ENCODE measurements at regions not wholly inside any gene's neighbourhood (a gene's known extent, or its start where the extent isn't known, plus 50 kb on each side); places are given as distances from the start of the nearest gene placed in this dataset.

DNA sequence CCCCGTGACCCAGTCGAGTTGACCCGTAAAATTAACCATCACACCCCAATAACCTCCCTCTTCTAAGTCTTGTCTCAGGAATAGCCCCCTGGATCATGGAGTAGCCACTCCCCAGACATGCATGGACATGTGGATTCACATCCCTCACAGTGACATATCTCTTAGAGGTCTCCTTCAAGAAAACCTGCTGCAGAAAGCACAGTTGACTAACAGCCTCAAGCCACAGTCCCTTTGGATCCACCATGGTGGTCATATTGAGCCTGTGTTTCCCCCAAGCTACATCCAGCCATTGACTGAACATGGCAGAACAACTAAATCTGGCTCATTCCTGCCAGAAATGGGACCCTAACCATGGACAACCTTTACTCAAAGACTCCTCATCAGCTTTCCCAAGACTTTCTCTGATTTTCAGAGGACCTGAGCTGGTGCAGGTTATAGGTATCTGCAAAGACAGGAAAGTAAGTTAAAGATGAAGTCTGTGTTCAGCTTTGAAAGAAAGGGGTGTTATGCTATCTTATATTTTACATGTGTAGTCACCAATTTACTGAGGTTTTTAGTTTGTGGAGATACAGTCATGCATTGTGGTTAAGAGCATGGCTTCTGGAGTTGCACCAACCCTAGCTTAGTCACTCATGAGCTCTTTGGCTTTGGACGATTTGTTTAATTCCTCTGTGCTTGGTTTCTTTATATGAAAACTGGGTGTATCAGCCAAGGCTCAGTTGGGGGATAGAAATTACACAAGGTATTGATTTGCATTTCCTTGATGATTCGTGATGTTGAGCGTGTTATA is 219.1 kb downstream of the MYLK4 start:
- Histone ChIP-seq H3K27me3 (ENCODE audit: insufficient read depth, low read length) (no peaks in the 10 kb centered on the region), H3K4me2 (ENCODE audit: low read length) (no peak overlapping the region), H3K27ac (ENCODE audit: low read depth, low read length) (no peak overlapping the region), H3K79me2 (ENCODE audit: insufficient read depth, low read length) (no peaks in the 10 kb centered on the region), H2AFZ (ENCODE audit: low read depth, low read length, poor library complexity, severe bottlenecking) (no peak overlapping the region), H3K9me3 (ENCODE audit: control insufficient read depth in 1 of 2, insufficient read depth in 1 of 2, low read depth in 1 of 2, low read length in 2 of 2) (no peaks in the 10 kb centered on the region), H3K9ac (ENCODE audit: low read length) (no peak overlapping the region), H4K20me1 (ENCODE audit: insufficient read depth) (no peaks in the 10 kb centered on the region), H3K4me3 (replicated peaks in 1 of 2; ENCODE audit: low read depth in 1 of 2, low read length in 2 of 2) (no peak overlapping the region), H3K4me1 (ENCODE audit: control insufficient read depth in 1 of 2, insufficient read depth in 2 of 2, low read length in 2 of 2) (no peaks in the 10 kb centered on the region), H3K36me3 (ENCODE audit: control insufficient read depth in 1 of 2, insufficient read depth in 2 of 2, low read length in 2 of 2) (no peaks in the 10 kb centered on the region), H3K9me2 (ENCODE audit: insufficient read depth) (no peaks in the 10 kb centered on the region)
- TF ChIP-seq, protein P1, sequence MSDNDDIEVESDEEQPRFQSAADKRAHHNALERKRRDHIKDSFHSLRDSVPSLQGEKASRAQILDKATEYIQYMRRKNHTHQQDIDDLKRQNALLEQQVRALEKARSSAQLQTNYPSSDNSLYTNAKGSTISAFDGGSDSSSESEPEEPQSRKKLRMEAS (IDR thresholded peaks at IDR 0.05): no peak
- TF ChIP-seq, protein P2, sequence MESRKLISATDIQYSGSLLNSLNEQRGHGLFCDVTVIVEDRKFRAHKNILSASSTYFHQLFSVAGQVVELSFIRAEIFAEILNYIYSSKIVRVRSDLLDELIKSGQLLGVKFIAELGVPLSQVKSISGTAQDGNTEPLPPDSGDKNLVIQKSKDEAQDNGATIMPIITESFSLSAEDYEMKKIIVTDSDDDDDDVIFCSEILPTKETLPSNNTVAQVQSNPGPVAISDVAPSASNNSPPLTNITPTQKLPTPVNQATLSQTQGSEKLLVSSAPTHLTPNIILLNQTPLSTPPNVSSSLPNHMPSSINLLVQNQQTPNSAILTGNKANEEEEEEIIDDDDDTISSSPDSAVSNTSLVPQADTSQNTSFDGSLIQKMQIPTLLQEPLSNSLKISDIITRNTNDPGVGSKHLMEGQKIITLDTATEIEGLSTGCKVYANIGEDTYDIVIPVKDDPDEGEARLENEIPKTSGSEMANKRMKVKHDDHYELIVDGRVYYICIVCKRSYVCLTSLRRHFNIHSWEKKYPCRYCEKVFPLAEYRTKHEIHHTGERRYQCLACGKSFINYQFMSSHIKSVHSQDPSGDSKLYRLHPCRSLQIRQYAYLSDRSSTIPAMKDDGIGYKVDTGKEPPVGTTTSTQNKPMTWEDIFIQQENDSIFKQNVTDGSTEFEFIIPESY (IDR thresholded peaks at IDR 0.05; ENCODE audit: extremely low read depth, insufficient replicate concordance, low read length): no peak
- TF ChIP-seq CEBPB (IDR thresholded peaks at IDR 0.05; ENCODE audit: low read depth): no peak
- no peak for TF ChIP-seq SIN3A (IDR thresholded peaks at IDR 0.05; ENCODE audit: low read depth)
- no peak for TF ChIP-seq YY1 (IDR thresholded peaks at IDR 0.05; ENCODE audit: extremely low read depth, insufficient replicate concordance, low read depth, low read length)
- TF ChIP-seq EZH2 (IDR thresholded peaks at IDR 0.05): no peak
- ChIA-PET RAD21 (ENCODE audit: low non-redundant PET in 1 of 2, low total read pairs in 2 of 2, uncharacterized antibody in 2 of 2, unreplicated experiment in 2 of 2) (no interaction called here), CTCF (no interaction called here), POLR2A (no interaction called here)
- intact Hi-C loops (cut with micrococcal nuclease): no loop called here
- no peak for DNase-seq (ENCODE audit: low read depth, low spot score)
- no TSS peak for BruUV-seq (replicated peaks)
- ATAC-seq: no peak

All from HCT116 (cell line).